Astrocyte (in vitro differentiated cells and primary cell): ENCODE measurements at regions not wholly inside any gene's neighbourhood (a gene's known extent, or its start where the extent isn't known, plus 50 kb on each side); places are given as distances from the start of the nearest gene placed in this dataset.

Source experiments
- DNase-seq: peaks from one replicate; pipeline ENCODE4 v3.0.0-alpha.2; 2010; ENCODE audit warnings: low read depth
- FAIRE-seq: peaks from 2 replicates; lab custom pipeline; 2011; peaks lifted over from hg19 to GRCh38; lab: Jason Lieb, UNC
- H2AFZ ChIP-seq: 2 replicates; pipeline ENCODE4 v1.6.0; 2012; ENCODE audit warnings: low read depth, low read length, inconsistent platforms
- H3K27ac ChIP-seq: 2 replicates; pipeline ENCODE4 v1.5.1; 2011; ENCODE audit warnings: low read depth, low read length, inconsistent platforms
- H3K27me3 ChIP-seq: 2 replicates; pipeline ENCODE4 v1.6.0; 2011; ENCODE audit warnings: low read length, inconsistent platforms; ENCODE audit not compliant: insufficient read depth
- H3K36me3 ChIP-seq: 2 replicates; pipeline ENCODE4 v1.5.1; 2011; ENCODE audit warnings: low read length, inconsistent platforms; ENCODE audit not compliant: insufficient read depth
- H3K4me1 ChIP-seq: 2 replicates; pipeline ENCODE4 v1.5.1; 2011; ENCODE audit warnings: low read length, inconsistent platforms; ENCODE audit not compliant: insufficient read depth
- H3K4me2 ChIP-seq: 2 replicates; pipeline ENCODE4 v1.6.0; 2012; ENCODE audit warnings: low read length, inconsistent platforms
- H3K4me3 ChIP-seq: 2 replicates; pipeline ENCODE4 v1.5.1; 2011; ENCODE audit warnings: low read depth, mild to moderate bottlenecking, low read length, inconsistent platforms; ENCODE audit not compliant: insufficient read depth
- H3K79me2 ChIP-seq: 2 replicates; pipeline ENCODE4 v1.6.0; 2012; ENCODE audit warnings: mild to moderate bottlenecking, low read length, inconsistent platforms; ENCODE audit not compliant: insufficient read depth
- H3K9ac ChIP-seq: 2 replicates; pipeline ENCODE4 v1.6.0; 2012; ENCODE audit warnings: mild to moderate bottlenecking, low read length, inconsistent platforms
- H3K9me3 ChIP-seq: 2 replicates; pipeline ENCODE4 v1.5.1; 2012; ENCODE audit warnings: low read depth, mild to moderate bottlenecking, low read length, inconsistent platforms; ENCODE audit not compliant: insufficient read depth
- H4K20me1 ChIP-seq: 2 replicates; pipeline ENCODE4 v1.6.0; 2012; ENCODE audit warnings: low read length, inconsistent platforms; ENCODE audit not compliant: insufficient read depth
- H3K27ac Mint-ChIP-seq: one replicate; pipeline ENCODE4 v1.8.0; 2021; ENCODE audit warnings: mild to moderate bottlenecking, mixed read lengths; ENCODE audit not compliant: unreplicated experiment
- H3K27me3 Mint-ChIP-seq: one replicate; pipeline ENCODE4 v1.8.0; 2021; ENCODE audit warnings: low read depth, mixed read lengths; ENCODE audit not compliant: unreplicated experiment
- H3K36me3 Mint-ChIP-seq: one replicate; pipeline ENCODE4 v1.8.0; 2021; ENCODE audit warnings: low read depth, mixed read lengths; ENCODE audit not compliant: unreplicated experiment
- H3K4me1 Mint-ChIP-seq: one replicate; pipeline ENCODE4 v1.8.0; 2021; ENCODE audit warnings: low read depth, mixed read lengths; ENCODE audit not compliant: unreplicated experiment
- H3K4me3 Mint-ChIP-seq: one replicate; pipeline ENCODE4 v1.8.0; 2021; ENCODE audit warnings: mild to moderate bottlenecking, moderate library complexity, mixed read lengths; ENCODE audit not compliant: unreplicated experiment
- H3K9me3 Mint-ChIP-seq: one replicate; pipeline ENCODE4 v1.8.0; 2021; ENCODE audit warnings: mild to moderate bottlenecking, mixed read lengths; ENCODE audit not compliant: unreplicated experiment
- CTCF ChIP-seq: IDR thresholded peaks from 2 replicates; pipeline ENCODE4 v1.5.1; 2011; ENCODE audit warnings: low read depth, mild to moderate bottlenecking, inconsistent platforms, low read length, moderate library complexity; ENCODE audit not compliant: insufficient read depth
- EZH2 ChIP-seq: IDR thresholded peaks from 2 replicates; pipeline ENCODE4 v1.6.1; 2012; ENCODE audit warnings: mild to moderate bottlenecking, low read length, inconsistent platforms; ENCODE audit not compliant: insufficient read depth

GRCh38 chr3:153003441-153003840 is 158.6 kb upstream of the RAP2B start:
- Histone ChIP-seq H3K9ac (no peak overlapping the region), H3K4me1 (no peaks in the 10 kb centered on the region), H3K4me3 (no peak overlapping the region), H3K9me3 (no peaks in the 10 kb centered on the region), H3K79me2 (no peaks in the 10 kb centered on the region), H3K27me3 (no peaks in the 10 kb centered on the region), H3K4me2 (no peak overlapping the region), H3K36me3 (no peaks in the 10 kb centered on the region), H2AFZ (no peak overlapping the region), H3K27ac (no peak overlapping the region), H4K20me1 (no peaks in the 10 kb centered on the region)
- no peaks in the 10 kb centered on the region for H3K4me1 Mint-ChIP-seq
- H3K36me3 Mint-ChIP-seq: no peaks in the 10 kb centered on the region
- no peak overlapping the region for H3K27ac Mint-ChIP-seq
- TF ChIP-seq EZH2 (no peak), CTCF (no peak)
- H3K27me3 Mint-ChIP-seq: no peaks in the 10 kb centered on the region
- DNase-seq (no peak), FAIRE-seq (no peak)
- H3K4me3 Mint-ChIP-seq: no peak overlapping the region
- no peaks in the 10 kb centered on the region for H3K9me3 Mint-ChIP-seq

DNA sequence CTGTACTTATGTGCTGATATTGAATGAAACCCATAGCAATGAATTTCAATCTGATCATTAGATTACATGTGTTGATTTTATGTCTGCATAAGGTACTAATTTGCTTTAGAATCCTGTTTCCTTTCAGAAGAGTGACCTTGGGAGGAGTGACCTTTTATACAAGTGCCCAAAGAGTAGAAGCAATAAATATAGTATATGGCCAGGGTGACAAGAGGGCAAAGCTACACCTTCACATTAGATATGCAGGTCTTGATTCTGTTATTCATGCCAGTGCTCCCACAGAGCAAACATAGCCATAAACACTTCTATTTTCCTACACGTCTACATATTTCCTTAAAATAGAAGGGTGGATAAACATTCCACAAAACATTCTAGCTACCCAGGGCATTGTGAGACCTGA is 158.2 kb upstream of the RAP2B start:
- H3K9me3 Mint-ChIP-seq: peaks cover 2% of the 10 kb centered on the region
- H3K36me3 ChIP-seq: no peaks in the 10 kb centered on the region
- DNase-seq (no peak), FAIRE-seq (no peak)
- H4K20me1 ChIP-seq: no peaks in the 10 kb centered on the region
- H3K4me3 Mint-ChIP-seq: no peak overlapping the region
- H3K9ac ChIP-seq: no peak overlapping the region
- H3K27ac Mint-ChIP-seq: no peak overlapping the region
- no peaks in the 10 kb centered on the region for H3K9me3 ChIP-seq
- no peaks in the 10 kb centered on the region for H3K4me1 Mint-ChIP-seq
- H3K4me1 ChIP-seq: no peaks in the 10 kb centered on the region
- H3K36me3 Mint-ChIP-seq: no peaks in the 10 kb centered on the region
- no peaks in the 10 kb centered on the region for H3K79me2 ChIP-seq
- H2AFZ ChIP-seq: no peak overlapping the region
- H3K4me3 ChIP-seq: no peak overlapping the region
- H3K27me3 Mint-ChIP-seq: no peaks in the 10 kb centered on the region
- no peak overlapping the region for H3K27ac ChIP-seq
- no peak overlapping the region for H3K4me2 ChIP-seq
- no peaks in the 10 kb centered on the region for H3K27me3 ChIP-seq
- no peak for TF ChIP-seq EZH2
- TF ChIP-seq CTCF: no peak

GRCh38 chr3:153008226-153008625 is 153.8 kb upstream of the RAP2B start:
- H3K36me3 ChIP-seq: no peaks in the 10 kb centered on the region
- no peaks in the 10 kb centered on the region for H3K79me2 ChIP-seq
- H3K4me1 ChIP-seq: no peaks in the 10 kb centered on the region
- Mint-ChIP-seq H3K27ac (no peak overlapping the region), H3K4me3 (no peak overlapping the region), H3K27me3 (no peaks in the 10 kb centered on the region), H3K36me3 (no peaks in the 10 kb centered on the region), H3K9me3 (peaks cover 2% of the 10 kb centered on the region), H3K4me1 (no peaks in the 10 kb centered on the region)
- FAIRE-seq (no peak), DNase-seq (no peak)
- H3K4me3 ChIP-seq: no peak overlapping the region
- H3K9me3 ChIP-seq: no peaks in the 10 kb centered on the region
- H3K9ac ChIP-seq: no peak overlapping the region
- no peak overlapping the region for H3K4me2 ChIP-seq
- no peaks in the 10 kb centered on the region for H3K27me3 ChIP-seq
- no peak overlapping the region for H2AFZ ChIP-seq
- no peaks in the 10 kb centered on the region for H4K20me1 ChIP-seq
- H3K27ac ChIP-seq: no peak overlapping the region
- TF ChIP-seq EZH2 (no peak), CTCF (no peak)
